Activated naive CD4-positive, alpha-beta T cell (primary cell): ENCODE measurements at regions not wholly inside any gene's neighbourhood (a gene's known extent, or its start where the extent isn't known, plus 50 kb on each side); places are given as distances from the start of the nearest gene placed in this dataset.
"Not testable (repeated sequence)": the region's sequence is repeated elsewhere in the genome, so short reads cannot be mapped to it uniquely, and the experiment has no call there.

ENCODE experiments used
- DNase-seq, 4 experiments: peaks; one replicate each; lab custom pipeline; 2025; lab: John Stamatoyannopoulos, UW

DNA sequence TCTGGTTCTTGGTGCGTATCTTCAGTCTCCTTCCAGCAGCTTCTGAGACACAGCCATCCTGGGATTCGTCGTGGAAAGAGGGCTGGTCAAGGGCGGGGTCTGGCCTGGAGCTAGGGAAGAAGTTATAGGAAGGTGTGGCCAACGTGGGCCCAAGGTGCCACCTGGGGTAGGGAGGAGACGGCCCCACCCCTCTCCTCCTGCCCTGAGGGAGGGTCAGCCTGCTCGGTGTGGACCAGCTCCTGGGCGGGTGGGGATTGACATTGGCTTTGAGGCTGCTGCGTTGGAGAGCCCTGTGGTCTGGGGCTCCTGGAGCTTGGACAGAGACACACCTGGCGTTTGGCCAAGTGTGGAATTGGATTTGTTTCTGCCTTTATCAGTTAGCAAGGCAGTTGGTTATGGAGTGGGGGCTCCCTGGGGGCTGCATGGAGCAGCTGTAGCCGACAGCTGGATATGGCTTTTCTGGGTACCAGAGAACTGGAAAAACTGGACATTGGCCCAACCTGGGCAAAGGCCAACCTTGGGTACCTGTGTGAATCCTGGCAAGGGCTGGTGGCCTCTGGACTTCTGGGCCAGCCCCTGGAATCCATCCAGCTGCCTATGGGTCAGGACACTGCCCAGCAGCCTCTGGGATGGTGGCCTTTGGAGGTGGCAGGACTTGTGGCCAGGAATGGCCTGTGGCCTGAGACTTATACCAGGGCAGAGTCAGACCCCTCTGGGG is 75.7 kb upstream of the PPP1R26 start:
- DNase-seq: no peak

DNA sequence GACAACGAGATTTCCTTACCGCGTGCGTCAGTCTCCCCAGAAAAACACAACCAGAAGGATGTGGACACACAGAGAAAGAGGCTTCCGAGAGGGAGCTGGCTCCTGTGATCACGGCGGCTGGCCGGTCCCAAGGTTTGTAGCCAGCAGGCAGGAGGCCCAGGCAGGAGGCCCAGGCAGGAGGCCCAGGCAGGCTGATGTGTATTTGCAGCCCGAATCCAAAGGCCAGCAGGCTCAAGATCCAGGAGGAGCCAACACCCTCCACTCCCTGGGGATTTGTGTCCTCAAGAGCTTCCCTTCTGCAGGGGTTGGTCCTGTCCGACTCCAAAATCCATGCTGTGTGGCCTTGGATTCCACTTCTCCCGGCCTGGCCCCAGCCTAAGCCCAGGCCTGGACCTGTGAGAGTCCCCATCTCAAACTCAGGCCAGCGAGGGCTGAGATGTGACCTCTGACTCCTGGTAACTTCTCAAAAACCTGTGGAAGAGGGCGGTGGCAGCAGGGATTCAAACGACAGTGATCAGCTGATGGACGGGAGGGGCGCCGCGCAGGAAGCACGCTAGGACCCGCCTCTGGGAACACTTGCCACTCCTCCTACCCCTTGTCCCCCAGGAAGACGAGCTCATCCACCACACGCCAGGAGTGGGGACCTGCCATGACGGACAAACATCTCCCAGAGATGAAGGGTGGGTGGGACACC is 75.0 kb upstream of the PPP1R26 start:
- DNase-seq: no peak

DNA sequence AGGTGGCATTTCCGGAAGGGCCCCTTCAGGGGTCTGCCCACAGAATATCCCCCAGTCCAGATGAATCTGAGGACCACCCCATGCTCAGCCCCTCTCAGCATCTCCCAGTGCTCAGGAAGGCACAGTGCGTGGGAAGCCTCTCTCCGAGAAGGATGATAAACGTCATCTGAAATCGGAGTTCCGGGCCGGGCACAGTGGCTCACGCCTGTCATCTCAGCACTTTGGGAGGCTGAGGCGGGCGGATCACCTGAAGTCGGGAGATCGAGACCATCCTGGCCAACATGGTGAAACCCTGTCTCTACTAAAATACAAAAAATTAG is 74.5 kb upstream of the PPP1R26 start:
- DNase-seq: not testable (repeated sequence)

DNA sequence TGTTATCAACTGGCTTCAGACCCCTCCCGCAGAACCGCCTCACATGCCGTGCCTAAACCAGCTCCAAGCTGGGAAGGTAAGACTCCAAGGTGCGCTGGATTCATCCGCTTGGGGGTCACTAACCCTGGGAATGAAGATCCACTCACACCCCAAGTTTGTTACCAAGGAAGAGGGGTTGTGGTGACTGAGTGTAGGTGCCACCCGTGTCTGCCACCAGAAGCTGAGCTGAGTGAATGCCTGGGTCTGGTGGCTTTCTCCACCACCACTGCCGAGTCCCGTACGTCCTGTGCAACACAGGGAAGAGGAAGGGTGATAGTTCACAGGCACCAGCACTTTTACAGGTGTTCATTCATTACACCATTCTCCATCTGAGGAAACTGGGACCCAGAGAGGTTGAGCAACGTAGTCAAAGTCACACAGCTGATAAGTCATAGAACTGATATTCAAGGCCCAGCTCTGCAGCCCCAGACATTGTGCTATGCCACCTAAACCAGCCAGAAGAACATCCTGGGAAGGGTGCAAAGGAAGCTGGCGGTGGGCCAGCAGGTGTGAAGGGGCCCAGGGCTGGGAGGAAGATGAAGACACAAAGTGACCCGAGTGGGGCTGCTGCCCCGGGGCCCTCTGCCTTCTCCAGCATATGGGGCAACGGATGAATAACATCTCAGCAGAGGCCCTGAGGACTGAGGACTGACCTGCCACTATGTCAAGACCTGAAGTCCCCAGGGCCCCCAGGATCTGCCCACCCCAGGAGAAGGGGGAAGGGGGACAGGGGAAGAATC is 70.9 kb upstream of the PPP1R26 start:
- DNase-seq: no peak

DNA sequence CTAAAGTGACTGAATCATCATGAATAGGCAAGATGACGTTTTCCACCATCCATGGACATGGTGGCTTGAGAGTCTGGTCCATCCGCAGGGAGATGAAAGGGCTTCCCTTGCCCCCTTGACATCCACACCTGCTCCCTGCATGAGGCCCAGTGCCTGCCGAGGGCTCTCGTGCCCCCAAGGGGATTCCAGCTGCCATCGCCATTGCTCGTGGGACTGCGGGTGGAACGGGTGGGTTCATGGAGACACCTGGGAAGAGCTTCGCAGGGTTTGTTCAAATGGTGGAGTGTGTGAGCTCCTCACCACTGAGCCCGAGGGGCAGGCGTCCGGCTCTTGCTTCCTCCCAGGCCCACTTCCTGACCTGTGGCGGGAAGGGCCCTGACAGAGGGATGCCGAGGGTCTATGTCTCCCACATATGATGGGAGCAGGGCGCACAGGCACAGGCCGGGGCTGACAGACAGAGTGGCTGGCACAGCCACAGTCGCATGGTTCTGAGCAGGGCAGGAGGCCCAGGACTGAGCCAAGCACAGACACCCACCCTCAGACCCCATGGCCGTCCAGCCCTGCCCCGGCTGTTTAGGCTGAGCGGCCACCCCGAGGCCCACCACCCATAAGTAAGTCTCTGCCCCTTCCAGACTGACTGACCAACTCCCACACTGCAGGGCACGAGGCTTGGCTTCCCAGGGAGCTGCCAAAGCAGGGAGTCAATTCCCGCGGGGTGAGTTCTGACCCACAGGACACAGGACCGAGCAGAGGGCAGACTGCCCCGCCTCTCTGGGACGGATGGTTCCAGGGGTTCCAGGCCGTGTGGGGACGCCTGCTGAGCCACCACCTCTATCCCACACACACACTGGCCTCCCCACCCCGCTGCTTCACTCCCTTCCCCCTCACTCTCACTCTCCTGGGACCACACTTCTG is 70.0 kb upstream of the PPP1R26 start:
- no peak for DNase-seq

DNA sequence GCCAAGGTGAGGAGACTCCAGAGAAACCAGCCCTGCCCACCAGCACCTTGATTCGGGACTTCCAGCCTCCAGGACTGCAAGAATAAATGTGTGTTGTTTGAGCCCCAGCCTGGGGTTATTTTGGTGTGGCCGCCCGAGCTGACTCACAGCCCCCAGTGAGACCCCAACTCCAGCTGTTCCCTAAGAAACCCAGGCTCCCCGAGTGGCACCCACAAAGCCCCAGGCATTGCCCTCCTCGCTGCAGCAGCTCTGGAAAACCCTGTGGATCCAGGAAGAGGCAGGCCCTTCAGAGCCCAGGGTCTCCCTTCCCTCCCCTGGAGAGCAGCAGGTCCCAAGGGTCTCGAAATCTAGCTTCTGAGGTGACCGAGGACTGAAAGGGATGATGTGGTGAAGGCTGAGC is 69.2 kb upstream of the PPP1R26 start:
- no peak for DNase-seq

DNA sequence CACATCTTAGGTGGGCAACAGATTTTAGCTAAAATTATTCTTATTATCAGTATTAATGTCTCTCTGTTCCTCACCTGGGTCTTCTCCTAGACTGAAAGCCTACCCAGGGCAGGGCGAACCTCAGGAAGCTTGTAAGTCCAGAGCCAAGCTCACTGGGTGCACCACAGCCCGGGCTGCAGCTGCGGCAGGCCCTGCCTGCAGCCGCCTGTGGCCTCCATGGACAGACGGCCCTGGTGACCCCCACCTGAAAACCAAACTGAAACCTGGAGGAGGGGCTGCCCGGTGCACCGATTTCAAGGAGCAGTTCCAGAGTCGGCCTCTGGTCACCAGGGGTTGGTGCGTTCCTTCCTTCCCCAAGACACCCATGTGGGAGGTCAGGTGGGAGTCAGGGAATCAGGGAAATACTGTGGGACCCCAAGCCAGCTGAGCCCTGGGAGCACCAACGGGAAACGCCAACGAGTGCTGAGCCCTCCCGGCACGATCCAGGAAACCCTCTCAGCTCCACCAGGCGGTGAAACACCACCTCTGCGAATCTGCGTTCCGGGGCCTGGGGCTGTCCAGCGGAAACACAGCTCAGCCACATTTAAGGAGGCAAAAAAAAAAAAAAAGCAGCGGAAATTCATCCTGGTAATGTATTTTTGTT is 68.6 kb upstream of the PPP1R26 start:
- DNase-seq: no peak

DNA sequence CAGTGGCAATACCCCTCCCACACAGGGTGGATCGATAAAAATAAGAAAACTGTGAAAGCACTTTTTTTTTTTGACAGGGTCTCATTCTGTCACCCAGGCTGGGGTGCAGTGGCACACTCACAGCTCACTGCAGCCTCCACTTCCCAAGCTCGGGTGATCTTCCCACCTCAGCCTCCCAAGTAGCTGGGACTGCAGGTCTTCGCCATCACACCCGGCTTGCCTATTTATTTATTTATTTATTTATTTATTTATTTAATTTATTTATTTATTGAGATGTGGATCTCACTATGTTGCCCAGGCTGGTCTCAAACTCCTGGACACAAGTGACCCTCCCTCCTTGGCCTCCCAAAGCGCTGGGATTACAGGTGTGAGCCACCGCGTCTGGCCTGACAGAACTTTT is 68.0 kb upstream of the PPP1R26 start:
- not testable (repeated sequence) for DNase-seq

DNA sequence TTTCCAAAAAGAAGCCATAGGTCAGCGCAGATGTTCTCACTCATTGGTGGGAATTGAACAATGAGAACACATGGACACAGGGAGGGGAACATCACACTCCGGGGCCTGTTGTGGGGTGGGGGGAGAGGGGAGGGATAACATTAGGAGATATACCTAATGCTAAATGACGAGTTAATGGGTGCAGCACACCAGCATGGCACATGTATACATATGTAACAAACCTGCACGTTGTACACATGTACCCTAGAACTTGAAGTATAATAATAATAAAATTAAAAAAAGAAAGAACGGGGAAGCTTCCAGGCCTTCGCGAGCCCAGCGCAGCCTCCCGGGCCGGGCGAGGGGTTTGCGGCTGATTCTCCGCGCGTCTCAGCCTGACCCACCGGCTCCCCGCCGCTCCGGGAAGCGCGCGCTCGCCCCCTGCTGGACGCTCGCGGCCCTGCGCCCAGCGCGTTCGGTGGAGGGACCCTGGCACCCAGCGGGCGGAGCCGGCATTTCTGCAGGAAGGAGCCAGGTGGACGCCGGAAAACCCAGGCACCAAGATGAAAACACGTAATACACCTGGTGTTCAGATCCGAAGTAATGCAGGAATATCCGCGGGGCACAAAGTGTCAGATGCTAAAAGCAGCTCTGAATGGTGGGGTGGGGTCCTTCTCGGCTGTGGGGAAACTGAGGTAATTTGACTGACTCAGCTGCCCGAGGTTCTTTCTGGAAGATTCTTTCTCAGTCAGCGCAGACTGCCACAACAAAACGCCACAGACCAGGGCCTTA is 67.1 kb upstream of the PPP1R26 start:
- DNase-seq: peak; percentile 13 to 54 (median 35)

DNA sequence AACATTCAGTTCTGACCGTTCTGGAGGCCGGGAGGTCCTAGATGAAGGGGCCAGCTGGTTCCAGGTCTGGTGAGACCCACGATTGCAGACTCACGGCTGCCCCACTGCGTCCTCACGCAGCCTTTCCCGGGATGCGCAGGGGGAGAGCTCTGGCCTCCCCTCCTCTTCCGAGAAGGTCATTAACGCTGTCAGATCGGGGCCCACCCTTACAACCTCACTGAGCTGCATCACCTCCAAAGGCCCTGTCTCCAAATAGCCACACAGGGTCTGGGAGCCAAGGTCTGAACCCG is 66.6 kb upstream of the PPP1R26 start:
- DNase-seq: no peak

DNA sequence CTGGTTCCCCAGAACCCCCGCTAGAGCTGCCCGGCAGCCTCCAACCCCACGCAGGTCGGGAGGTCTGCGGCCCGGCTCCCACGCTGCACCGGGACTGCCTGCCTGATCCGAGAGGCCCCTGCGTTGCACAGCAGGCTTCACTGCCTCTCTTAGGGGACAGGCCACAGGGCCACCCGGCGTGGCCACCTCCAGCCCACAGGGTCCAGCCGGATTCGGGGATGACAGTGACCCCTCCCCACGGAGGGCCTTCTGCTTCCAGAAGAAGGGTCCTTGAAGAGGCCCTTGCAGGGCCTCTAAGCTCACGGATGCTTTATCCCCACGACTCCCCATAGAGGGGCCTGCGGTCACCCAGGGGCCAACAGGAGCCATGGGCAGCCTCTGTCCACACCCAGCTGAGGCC is 66.1 kb upstream of the PPP1R26 start:
- DNase-seq: no peak

DNA sequence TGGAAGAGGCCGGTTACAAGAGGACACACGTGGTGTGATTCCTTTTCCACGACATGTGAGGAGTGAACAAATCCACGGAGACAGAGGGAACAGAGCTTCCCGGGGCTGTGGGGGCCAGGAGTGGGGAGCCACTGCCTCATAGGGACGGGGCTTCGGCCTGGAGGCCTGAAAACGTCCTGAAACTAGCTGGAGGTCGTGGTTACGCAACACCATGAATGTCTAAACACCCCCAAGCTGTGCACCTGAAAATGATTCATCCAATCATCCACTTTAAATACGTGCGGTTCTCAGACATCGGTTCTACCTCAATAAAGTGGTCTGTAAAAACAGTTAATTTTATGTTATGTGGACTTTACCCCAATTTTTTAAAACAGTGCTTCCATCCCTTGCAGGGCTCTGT is 65.3 kb upstream of the PPP1R26 start:
- no peak for DNase-seq

DNA sequence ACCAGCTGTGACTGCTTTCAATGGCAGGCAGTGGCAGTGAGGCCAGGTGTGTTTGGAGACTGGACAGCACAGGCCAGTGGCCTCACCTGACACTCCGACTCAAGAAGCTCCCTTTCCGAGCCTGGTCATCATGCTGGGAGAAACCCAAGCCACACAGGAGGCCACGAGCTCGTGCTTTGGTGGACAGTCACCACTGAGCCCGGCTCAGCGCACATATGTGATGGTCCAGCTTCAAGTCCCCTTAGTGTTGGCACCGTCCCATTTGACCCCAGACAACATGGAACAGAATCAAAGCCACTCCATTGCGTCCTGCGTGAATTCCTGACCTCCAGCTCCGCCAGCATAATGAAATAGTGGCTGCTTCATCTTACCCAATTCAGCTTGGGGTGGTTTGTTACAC is 64.0 kb upstream of the PPP1R26 start:
- no peak for DNase-seq

DNA sequence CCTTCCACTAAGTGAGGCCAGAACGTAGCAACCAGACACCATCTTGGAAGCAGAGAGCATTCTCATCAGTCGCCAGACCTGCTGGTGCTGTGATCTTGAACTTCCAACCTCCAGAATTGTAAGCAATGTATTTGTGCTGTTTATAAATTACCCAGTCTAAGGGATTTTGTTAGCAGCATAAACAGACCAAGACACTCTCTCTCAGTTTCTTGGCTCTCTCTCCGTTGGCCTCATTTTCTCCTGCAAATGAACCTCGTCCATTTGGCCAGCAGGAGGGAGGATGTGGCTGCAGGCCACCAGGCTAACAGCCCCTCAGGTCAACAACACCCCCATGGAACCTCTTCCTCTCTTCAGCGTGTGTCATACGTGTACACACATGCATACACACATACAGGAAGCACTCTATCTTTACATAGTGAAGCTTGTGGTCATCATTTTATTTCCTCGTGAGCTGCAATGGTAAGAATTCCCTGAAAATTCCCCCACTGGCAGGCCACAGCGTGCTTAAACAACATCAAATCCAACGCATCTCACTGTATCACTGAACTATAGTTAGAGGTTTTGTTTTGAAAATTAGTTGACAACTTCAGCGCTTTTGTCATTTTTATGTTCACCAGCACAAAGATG is 62.8 kb upstream of the PPP1R26 start:
- DNase-seq: no peak

DNA sequence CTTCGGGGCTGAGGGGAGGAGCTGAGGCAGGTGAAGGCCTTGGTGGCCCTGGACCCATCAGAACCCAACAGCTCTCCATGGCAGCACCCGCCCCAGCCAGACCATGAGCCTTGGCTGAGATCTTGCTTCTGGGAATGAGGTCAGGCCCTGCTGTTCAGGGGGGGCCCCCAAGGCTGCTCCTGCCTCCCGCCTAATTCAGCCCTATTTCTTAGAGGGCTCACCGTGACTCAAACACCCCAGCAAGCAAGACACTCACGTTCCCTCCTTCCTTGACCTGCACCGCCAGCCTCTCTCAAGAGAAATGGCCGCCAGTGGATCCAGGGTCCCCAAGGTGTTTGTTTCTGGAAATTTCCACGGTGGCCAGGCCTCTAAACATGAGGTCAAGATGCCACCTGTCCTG is 61.4 kb upstream of the PPP1R26 start:
- no peak for DNase-seq

DNA sequence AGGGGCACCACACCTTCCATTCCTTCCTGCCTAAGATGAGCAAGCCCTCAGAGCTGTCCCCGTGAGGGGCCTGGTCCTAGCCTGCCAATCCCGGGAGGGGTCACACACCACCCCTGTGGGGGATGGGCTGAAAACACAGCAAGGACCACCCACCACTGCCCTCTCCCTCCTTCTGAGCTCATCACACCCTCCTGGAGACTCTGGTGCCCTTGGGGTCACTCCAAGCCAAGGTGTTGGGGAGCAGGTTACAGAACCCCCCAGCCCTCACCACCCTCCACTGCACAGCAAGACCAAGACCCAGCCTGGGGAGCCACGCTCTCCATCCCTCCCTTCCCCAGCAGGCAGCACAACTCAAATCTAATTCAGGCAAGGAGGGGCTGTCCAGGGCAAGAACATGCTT is 60.5 kb upstream of the PPP1R26 start:
- DNase-seq: no peak

DNA sequence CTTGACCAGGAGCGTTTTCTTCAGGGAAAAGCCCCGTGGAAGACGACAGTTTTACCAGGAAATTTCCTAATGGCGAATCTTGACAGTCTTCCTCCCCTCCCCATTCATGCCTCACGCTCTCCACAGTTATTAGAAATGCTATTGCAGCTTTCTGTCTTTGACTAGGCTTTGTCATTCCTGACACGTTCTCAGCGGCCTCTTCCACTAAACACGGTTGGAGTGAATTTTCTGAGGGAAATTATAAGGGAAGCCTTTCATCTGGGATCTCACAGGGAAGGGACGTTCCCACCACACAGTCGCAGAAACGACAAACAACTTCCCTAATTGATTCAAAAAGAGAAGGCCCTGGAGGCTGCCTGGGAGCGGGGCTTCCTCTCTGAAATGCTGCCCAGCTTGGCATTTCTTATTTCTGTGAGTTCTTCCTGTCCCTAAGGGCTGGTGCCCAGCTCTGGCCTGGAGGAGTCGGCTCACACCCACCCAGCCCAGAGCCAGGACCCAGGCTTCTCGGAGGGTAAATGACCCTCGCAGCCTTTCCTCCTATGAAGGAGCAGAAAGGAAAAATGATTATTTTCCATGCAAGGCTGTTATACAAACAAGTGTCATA is 57.1 kb upstream of the PPP1R26 start:
- no peak for DNase-seq

DNA sequence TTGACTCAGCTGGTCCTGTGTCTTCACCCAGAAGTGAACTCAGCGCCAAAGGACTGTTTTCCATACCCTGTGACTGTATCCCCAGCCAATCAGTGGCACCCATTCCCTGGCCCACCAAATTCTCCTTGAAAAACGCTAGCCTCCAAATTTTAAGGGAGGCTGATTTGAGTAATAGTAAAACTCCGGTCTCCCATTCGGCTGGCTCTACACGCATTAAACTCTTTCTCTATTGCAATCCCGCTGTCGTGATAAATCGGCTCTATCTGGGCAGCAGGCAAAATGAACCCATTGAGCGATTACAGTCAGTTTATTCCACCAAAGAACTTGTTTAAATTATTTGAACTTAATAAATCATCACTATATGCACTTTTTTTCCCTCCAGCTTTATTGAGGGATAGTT is 55.9 kb upstream of the PPP1R26 start:
- DNase-seq: no peak
